ENCODE measurements at regions not wholly inside any gene's neighbourhood (a gene's known extent, or its start where the extent isn't known, plus 50 kb on each side); places are given as distances from the start of the nearest gene placed in this dataset.

DNA sequence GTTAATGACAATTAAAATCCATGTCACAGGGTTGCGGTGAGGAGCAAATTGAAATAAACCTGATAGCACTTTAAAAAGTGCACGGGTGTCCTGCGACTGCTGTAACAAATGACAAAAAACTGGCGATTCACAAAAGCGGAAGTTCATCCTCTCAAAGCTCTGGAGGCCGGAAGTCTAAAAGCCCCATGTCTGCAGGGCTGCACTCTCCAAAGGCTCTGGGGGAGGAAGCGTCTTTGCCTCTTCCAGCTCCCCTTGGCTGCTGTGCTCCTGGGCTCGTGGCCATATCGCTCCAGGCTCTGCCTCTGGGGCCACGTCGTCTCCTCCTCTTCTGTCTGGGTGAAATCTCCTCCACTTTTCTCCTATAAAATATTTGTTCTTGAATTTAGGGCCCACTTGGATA lies 273.9 kb upstream of the IRX2 start:
- in situ Hi-C loops (cut with HindIII; ENCODE audit: low pct_unique_long_range_greater_than_20kb, low sequenced_read_pairs), result no loop called here
- DNase-seq (ENCODE audit: low read depth in 1 of 2, low spot score in 1 of 2), result no peak
- TF ChIP-seq JUND (IDR thresholded peaks at IDR 0.05; ENCODE audit: low read depth), result no peak

DNA sequence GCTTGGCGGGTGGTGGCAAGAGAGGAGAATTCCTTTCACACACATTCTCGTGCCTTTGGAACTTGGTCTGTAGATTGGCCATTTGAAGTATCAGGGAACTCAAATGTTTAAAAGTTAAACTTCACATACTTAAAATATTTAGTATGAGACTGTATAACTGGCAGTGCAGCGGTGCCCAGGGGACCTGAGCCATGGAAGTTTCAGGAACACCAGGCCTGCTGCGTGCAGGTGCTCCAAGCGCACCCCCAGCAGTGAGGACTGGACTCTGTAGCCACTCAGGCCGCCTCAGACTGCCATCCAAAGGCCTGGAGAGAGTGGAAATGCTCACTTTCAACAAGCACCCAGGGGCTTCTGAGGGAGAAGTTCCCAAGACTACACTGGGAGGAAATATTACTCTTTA lies 273.5 kb upstream of the IRX2 start:
- TF ChIP-seq JUND (IDR thresholded peaks at IDR 0.05; ENCODE audit: low read depth), result no peak
- in situ Hi-C loops (cut with HindIII; ENCODE audit: low pct_unique_long_range_greater_than_20kb, low sequenced_read_pairs), result no loop called here
- DNase-seq (ENCODE audit: low read depth in 1 of 2, low spot score in 1 of 2), result no peak

DNA sequence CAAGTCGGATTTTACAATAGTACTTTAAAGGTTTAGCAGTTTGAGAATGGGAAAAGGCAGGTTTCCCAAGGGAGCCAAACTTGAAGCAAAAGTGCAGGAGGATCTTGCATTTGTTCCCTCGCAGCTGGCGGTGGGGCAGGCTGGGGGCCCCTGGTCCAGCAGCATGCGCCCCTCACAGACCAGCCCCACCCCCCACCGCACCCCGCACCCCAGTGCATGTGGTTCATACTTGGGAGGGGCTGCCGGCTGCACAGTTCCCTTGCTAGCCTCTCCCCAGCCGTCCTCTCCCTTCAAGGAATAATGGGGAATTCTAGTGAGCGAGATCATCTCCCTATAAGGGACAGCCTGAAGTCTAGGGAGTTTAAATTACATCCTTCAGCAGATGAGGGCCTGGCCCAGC lies 273.1 kb upstream of the IRX2 start:
- no peak for DNase-seq (ENCODE audit: low read depth in 1 of 2, low spot score in 1 of 2)
- TF ChIP-seq JUND (IDR thresholded peaks at IDR 0.05; ENCODE audit: low read depth), result no peak
- in situ Hi-C loops (cut with HindIII; ENCODE audit: low pct_unique_long_range_greater_than_20kb, low sequenced_read_pairs), result no loop called here

DNA sequence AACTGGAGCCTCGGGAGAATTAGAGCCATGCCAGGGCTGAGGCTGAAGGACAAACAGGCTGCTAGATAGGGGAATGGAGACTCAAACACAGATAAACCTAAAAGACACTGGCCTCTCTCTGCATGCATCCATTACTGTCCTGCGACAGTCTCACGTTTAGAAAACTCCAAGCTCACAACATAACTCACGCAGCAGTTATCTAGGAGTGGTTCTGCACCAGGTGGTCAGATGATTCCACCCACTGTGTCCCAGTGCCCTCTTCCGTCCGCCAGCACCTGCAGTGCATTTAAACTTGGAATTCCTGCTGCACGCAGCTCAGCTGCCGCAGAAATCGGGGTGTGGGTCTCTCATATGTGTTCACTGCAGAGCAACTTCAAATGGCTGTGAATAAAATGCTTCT lies 272.6 kb upstream of the IRX2 start:
- TF ChIP-seq JUND (IDR thresholded peaks at IDR 0.05; ENCODE audit: low read depth), result no peak
- DNase-seq (ENCODE audit: low read depth in 1 of 2, low spot score in 1 of 2), result no peak
- in situ Hi-C loops (cut with HindIII; ENCODE audit: low pct_unique_long_range_greater_than_20kb, low sequenced_read_pairs), result no loop called here

DNA sequence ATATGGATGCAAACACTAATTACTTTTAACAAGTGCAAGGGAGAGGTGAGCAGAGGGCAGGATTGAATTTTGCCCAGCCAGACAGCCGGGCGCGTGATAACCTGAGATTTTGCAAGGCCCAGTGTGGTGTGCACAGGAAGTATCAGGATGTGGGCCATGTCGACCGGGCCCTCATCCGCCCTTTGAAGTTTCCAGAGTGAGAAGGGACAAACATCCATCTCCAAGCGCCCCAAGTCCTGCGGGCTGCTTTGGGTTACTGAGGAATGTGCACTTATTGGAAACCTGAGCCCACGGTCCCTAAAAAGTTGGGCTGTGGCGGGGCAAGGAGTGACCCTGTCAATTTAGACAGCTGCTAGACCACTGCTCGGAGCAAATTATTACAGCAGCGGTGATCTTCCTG lies 272.2 kb upstream of the IRX2 start:
- DNase-seq (ENCODE audit: low read depth in 1 of 2, low spot score in 1 of 2), result no peak
- no peak for TF ChIP-seq JUND (IDR thresholded peaks at IDR 0.05; ENCODE audit: low read depth)
- in situ Hi-C loops (cut with HindIII; ENCODE audit: low pct_unique_long_range_greater_than_20kb, low sequenced_read_pairs), result no loop called here

DNA sequence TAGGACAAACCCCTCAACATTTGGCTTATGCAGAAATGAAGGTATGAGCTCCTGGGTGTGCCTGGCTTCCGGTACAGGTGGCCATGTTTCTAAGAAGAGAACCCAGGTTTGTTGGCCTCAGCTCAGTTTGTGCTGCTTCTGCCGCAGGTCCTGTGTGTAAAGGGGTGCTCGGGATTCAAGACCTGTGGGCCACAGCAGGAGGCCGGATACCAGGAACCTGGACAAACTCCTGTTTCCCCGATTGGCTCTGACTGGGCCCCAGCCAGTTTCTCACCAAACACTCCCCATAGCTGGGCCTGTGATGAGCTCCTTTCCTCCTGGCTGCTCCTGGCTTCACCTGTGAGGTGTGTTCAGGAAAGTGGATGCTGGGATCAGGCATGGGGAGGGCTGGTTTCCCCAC lies 271.2 kb upstream of the IRX2 start:
- DNase-seq (ENCODE audit: low read depth in 1 of 2, low spot score in 1 of 2), result no peak
- in situ Hi-C loops (cut with HindIII; ENCODE audit: low pct_unique_long_range_greater_than_20kb, low sequenced_read_pairs), result no loop called here

DNA sequence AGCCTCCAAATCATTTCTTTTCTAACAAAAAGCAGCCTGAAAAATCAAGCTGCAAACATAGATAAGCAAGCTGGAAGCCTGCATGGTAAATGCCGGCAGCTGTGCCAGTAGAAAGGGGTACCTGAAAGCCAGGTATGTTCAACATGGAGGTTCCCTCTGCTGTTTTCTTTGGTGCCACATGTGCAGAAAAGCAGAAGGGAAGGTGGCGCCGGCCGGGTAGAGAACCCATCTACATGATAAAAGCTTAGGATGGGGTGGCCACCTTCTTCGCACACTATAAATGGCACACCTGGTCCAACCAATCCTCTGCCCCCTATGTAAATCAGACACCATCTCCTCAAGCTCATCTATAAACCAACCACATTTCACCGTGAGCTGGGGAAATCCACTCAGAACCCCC lies 268.9 kb upstream of the IRX2 start:
- no peak for TF ChIP-seq JUND (IDR thresholded peaks at IDR 0.05; ENCODE audit: low read depth)
- no peak for DNase-seq (ENCODE audit: low read depth in 1 of 2, low spot score in 1 of 2)
- in situ Hi-C loops (cut with HindIII; ENCODE audit: low pct_unique_long_range_greater_than_20kb, low sequenced_read_pairs), result no loop called here

More for the DNA sequence above, 271.2 kb upstream of the IRX2 start:
- TF ChIP-seq JUND (IDR thresholded peaks at IDR 0.05; ENCODE audit: low read depth), result no peak

DNA sequence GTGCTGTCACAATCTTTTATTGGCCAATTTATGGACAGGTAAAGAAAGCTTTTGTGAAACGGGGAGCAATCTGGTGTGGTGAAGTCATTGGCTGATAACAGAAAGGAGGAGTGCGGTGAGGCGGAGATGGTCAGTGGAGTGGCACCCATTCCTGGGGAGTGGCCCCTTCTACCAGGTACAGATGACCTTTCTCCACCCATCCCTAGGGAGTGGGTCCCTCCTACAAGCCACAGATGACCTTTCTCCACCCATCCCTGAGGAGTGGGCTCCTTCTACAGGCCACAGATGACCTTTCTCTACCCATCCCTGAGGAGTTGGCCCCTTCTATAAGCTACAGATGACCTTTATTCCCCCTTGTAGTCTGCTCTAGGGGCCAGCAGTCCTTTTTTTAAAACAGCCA lies 267.6 kb upstream of the IRX2 start:
- no peak for DNase-seq (ENCODE audit: low read depth in 1 of 2, low spot score in 1 of 2)
- no peak for TF ChIP-seq JUND (IDR thresholded peaks at IDR 0.05; ENCODE audit: low read depth)
- in situ Hi-C loops (cut with HindIII; ENCODE audit: low pct_unique_long_range_greater_than_20kb, low sequenced_read_pairs), result no loop called here

DNA sequence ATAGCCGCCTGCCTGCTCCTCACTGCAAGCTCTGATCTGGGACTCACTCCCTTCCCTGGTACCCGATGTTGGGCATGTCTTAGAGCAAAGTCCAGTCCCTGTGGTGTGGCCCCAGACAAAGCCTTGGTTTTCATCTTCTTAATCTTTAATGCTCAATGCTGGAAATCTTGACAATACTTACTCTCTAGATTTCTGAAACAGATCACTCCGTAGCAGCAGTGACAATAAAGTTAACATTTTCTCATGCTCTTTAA lies 260.2 kb upstream of the IRX2 start:
- no peak for TF ChIP-seq JUND (IDR thresholded peaks at IDR 0.05; ENCODE audit: low read depth)
- in situ Hi-C loops (cut with HindIII; ENCODE audit: low pct_unique_long_range_greater_than_20kb, low sequenced_read_pairs), result no loop called here

DNA sequence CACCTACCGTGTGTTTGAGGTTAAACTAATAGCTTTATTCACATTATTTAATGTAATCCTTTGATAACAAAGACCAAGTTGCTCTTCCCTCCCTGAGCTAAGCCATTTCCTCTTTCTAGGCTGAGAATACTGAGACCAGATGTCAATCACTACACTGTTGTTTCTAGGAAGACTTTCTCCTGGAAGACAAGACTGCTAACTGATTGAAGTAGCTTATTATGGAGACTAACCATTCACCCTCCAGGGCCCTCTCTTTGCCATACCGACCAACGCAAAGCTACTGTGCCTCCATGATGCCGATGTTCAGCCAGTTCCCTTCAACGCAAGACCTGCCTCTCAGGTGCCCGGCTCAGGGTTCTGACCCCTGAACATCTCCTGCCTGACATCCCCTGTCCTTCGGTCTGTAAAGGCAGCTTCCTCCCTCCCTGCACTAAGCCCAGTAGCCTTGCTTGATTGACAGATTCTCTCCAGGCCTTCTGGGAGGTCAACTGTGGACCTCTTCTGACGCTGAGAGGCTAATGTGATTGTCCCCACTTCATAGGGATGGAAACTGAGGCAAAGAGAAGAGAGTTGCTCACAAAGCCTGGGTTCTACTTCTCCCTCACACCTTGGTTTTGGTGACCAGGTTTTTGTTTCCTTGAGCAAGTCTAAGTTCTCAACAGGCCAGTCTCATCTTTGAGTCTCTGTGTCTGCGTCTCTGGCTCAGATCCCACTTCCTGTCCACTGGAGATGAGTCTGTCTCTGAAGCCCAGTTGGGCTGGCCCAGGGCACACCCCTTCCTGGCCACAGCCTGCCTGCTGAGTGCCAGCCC lies 259.7 kb upstream of the IRX2 start:
- TF ChIP-seq JUND (IDR thresholded peaks at IDR 0.05; ENCODE audit: low read depth), result no peak
- in situ Hi-C loops (cut with HindIII; ENCODE audit: low pct_unique_long_range_greater_than_20kb, low sequenced_read_pairs), result no loop called here
- no peak for DNase-seq (ENCODE audit: low read depth in 1 of 2, low spot score in 1 of 2)

More for the DNA sequence above, 260.2 kb upstream of the IRX2 start:
- no peak for DNase-seq (ENCODE audit: low read depth in 1 of 2, low spot score in 1 of 2)

DNA sequence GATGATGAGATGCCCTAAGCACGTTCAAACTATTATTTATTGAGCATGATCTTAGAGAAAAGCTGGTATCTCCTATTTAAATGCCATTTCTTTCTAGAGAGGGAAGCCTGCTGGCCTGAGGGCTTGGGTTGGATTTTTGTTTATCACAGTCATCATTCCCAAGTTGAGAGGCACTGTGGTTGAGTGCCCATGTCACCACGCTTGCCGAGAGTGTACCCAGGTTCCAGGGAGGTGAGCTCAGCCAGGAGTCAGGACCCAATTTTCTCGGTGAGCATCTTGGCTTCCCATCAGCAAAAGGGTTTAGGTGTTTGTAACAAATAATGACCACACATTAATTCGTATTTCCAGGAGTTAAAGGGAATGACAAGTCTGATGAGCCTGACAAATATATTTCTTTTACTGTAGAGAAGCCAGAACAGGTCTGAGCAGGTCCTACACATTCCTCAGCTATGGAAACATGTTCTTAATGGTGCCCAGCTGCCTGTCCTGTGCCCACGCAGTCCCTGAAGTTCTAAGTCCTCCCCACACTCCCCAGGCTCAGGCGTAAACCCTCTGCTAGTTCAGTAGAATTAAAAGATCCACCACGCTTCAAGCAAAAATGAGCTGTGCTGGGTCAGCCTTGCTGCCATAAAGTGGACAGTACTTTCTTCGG lies 258.9 kb upstream of the IRX2 start:
- in situ Hi-C loops (cut with HindIII; ENCODE audit: low pct_unique_long_range_greater_than_20kb, low sequenced_read_pairs), result no loop called here
- no peak for TF ChIP-seq JUND (IDR thresholded peaks at IDR 0.05; ENCODE audit: low read depth)
- no peak for DNase-seq (ENCODE audit: low read depth in 1 of 2, low spot score in 1 of 2)

DNA sequence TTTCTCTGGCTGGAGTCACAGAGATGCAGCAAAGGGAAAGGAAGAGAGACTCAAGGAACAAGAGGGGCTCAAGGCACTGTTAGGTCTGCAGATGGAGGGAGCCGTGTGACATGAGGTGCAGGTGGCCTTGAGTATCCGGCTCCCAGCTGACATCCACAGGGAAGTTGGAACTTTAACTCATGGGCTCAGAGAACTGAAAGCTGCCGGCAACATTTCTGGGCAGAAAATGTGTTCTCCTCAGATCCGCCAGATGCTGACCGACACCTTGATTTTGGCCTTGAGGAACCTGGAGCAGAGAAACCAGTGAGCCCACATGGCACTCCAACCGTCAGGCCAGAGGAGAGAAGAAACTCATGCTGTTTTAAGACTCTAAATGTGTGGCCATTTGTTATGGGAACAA lies 258.1 kb upstream of the IRX2 start:
- no peak for TF ChIP-seq JUND (IDR thresholded peaks at IDR 0.05; ENCODE audit: low read depth)
- in situ Hi-C loops (cut with HindIII; ENCODE audit: low pct_unique_long_range_greater_than_20kb, low sequenced_read_pairs), result no loop called here
- DNase-seq (ENCODE audit: low read depth in 1 of 2, low spot score in 1 of 2), result no peak

DNA sequence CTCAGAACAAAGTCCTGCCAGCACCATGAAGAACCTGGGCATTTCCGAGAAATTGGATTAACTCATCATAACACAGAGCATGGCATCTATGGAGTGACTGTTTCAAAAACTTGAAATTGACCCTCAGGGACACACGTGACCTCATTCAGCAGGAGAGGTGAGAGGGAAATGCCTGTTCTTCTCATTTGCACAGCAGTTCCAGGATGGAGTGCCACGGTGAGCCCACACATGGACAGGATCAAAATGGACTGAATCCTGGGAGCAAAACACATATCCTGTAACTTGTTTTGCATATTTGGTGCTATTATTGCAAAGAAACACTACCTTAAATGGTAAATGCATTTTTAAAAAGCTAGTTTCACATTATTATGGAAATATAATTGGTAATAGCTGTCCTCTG lies 256.1 kb upstream of the IRX2 start:
- in situ Hi-C loops (cut with HindIII; ENCODE audit: low pct_unique_long_range_greater_than_20kb, low sequenced_read_pairs), result no loop called here
- TF ChIP-seq JUND (IDR thresholded peaks at IDR 0.05; ENCODE audit: low read depth), result no peak
- no peak for DNase-seq (ENCODE audit: low read depth in 1 of 2, low spot score in 1 of 2)

All from T47D (cell line).